WI38 (cell line): ENCODE measurements at regions not wholly inside any gene's neighbourhood (a gene's known extent, or its start where the extent isn't known, plus 50 kb on each side); places are given as distances from the start of the nearest gene placed in this dataset.

Experiments used
- H3K4me3 ChIP-seq: 2 replicates; pipeline ENCODE4 v1.5.1; 2011; ENCODE audit warnings: low read depth, mild to moderate bottlenecking, control low read depth, low read length
- CTCF ChIP-seq: IDR thresholded peaks from 2 replicates; pipeline ENCODE4 v1.5.1; 2012; ENCODE audit warnings: low read depth, mild to moderate bottlenecking, control low read depth, low read length

GRCh38 chr2:160893581-160893980 is 266.6 kb upstream of the TANK start:
- no peak for TF ChIP-seq CTCF
- H3K4me3 ChIP-seq, result no peak overlapping the region

- no peak overlapping the region for H3K4me3 ChIP-seq
- TF ChIP-seq CTCF, result no peak
Observed at GRCh38 chr2:160898581-160899307, 261.5 kb upstream of the TANK start.

GRCh38 chr2:160901613-160902012 is 258.6 kb upstream of the TANK start:
- no peak for TF ChIP-seq CTCF
- no peak overlapping the region for H3K4me3 ChIP-seq

- TF ChIP-seq CTCF, result no peak
- H3K4me3 ChIP-seq, result no peak overlapping the region
Observed at GRCh38 chr2:160905862-160906261, 254.4 kb upstream of the TANK start.

GRCh38 chr2:160906878-160907277 is 253.3 kb upstream of the TANK start:
- H3K4me3 ChIP-seq, result no peak overlapping the region
- TF ChIP-seq CTCF, result no peak

GRCh38 chr2:160907738-160908137 is 252.5 kb upstream of the TANK start:
- no peak for TF ChIP-seq CTCF
- H3K4me3 ChIP-seq, result no peak overlapping the region

- TF ChIP-seq CTCF, result no peak
- no peak overlapping the region for H3K4me3 ChIP-seq
Observed at GRCh38 chr2:160908157-160908556, 252.1 kb upstream of the TANK start.
